ENCODE measurements at regions not wholly inside any gene's neighbourhood (a gene's known extent, or its start where the extent isn't known, plus 50 kb on each side); places are given as distances from the start of the nearest gene placed in this dataset.

DNA sequence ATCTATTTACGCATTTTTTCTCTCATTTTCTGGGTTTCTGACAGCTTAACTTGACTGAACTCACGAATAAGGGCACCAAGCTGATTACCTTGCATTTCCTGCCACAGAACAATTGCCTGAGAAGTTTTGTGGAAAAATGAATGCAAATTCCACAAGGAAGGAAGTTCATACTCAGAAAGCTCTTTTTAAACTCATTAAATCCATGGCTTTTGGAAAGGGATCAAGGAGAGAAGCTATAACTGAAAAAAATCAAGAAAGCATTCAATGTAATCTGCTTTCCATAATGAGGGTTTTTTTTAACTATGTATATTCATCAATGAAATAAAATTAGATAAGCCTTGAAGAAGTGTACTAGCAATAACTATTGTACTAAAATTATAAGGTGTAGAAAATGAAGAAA lies 252.5 kb downstream of the GPM6A start:
- Histone ChIP-seq H3K36me3 (ENCODE audit: control insufficient read depth in 1 of 2, insufficient read depth in 2 of 2, low read length in 2 of 2) (no peaks in the 10 kb centered on the region), H3K4me3 (replicated peaks in 1 of 2; ENCODE audit: low read depth in 1 of 2, low read length in 2 of 2) (no peak overlapping the region), H2AFZ (ENCODE audit: low read depth, low read length, poor library complexity, severe bottlenecking) (no peak overlapping the region), H3K4me2 (ENCODE audit: low read length) (no peak overlapping the region), H3K27me3 (ENCODE audit: insufficient read depth, low read length) (no peaks in the 10 kb centered on the region), H3K9me3 (ENCODE audit: control insufficient read depth in 1 of 2, insufficient read depth in 1 of 2, low read depth in 1 of 2, low read length in 2 of 2) (no peaks in the 10 kb centered on the region), H3K4me1 (ENCODE audit: control insufficient read depth in 1 of 2, insufficient read depth in 2 of 2, low read length in 2 of 2) (no peaks in the 10 kb centered on the region), H3K27ac (ENCODE audit: low read depth, low read length) (no peak overlapping the region), H3K9ac (ENCODE audit: low read length) (no peak overlapping the region), H3K79me2 (ENCODE audit: insufficient read depth, low read length) (no peaks in the 10 kb centered on the region), H3K9me2 (ENCODE audit: insufficient read depth) (no peaks in the 10 kb centered on the region), H4K20me1 (ENCODE audit: insufficient read depth) (no peaks in the 10 kb centered on the region)
- CTCF ChIA-PET, result interaction anchor here (1.1 kb wide), 1 partner anchor 476 kb away, joined by 3 read pairs; no protein-coding TSS in a partner anchor
- intact Hi-C loops (cut with micrococcal nuclease), result no loop called here
- DNase-seq (ENCODE audit: low read depth, low spot score) (no peak), ATAC-seq (no peak)
- BruUV-seq (replicated peaks), result no TSS peak
- POLR2A ChIA-PET, result no interaction called here
- RAD21 ChIA-PET (ENCODE audit: low non-redundant PET in 1 of 2, low total read pairs in 2 of 2, uncharacterized antibody in 2 of 2, unreplicated experiment in 2 of 2), result no interaction called here
- TF ChIP-seq SRF (IDR thresholded peaks at IDR 0.05; ENCODE audit: low read depth) (no peak), FOSL1 (IDR thresholded peaks at IDR 0.05; ENCODE audit: low read depth) (no peak), SP1 (IDR thresholded peaks at IDR 0.05; ENCODE audit: low read depth) (no peak)

DNA sequence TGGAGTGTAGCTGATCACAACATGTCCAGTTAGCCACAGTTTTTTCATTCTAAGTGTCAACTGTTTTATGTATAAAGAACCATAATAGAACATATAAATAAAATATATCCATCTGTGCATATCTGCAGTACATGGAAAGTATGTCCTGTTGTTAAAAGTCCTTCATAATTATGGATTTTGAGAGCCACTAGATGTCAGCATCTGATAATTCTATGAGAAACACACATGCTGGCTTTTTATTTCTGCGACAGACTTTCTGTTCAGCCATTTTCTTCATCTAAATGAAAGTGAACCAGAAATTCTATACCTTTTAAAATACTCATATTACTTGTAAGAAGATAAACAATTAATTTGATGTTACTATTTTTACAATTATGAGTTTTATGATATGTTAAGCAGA lies 251.5 kb downstream of the GPM6A start:
- Histone ChIP-seq H3K79me2 (ENCODE audit: insufficient read depth, low read length) (no peaks in the 10 kb centered on the region), H3K4me1 (ENCODE audit: control insufficient read depth in 1 of 2, insufficient read depth in 2 of 2, low read length in 2 of 2) (no peaks in the 10 kb centered on the region), H3K9me2 (ENCODE audit: insufficient read depth) (no peaks in the 10 kb centered on the region), H3K4me2 (ENCODE audit: low read length) (no peak overlapping the region), H3K36me3 (ENCODE audit: control insufficient read depth in 1 of 2, insufficient read depth in 2 of 2, low read length in 2 of 2) (no peaks in the 10 kb centered on the region), H4K20me1 (ENCODE audit: insufficient read depth) (no peaks in the 10 kb centered on the region), H3K27me3 (ENCODE audit: insufficient read depth, low read length) (no peaks in the 10 kb centered on the region), H3K4me3 (replicated peaks in 1 of 2; ENCODE audit: low read depth in 1 of 2, low read length in 2 of 2) (no peak overlapping the region), H3K27ac (ENCODE audit: low read depth, low read length) (no peak overlapping the region), H3K9ac (ENCODE audit: low read length) (no peak overlapping the region), H3K9me3 (ENCODE audit: control insufficient read depth in 1 of 2, insufficient read depth in 1 of 2, low read depth in 1 of 2, low read length in 2 of 2) (no peaks in the 10 kb centered on the region), H2AFZ (ENCODE audit: low read depth, low read length, poor library complexity, severe bottlenecking) (no peak overlapping the region)
- ChIA-PET RAD21 (ENCODE audit: low non-redundant PET in 1 of 2, low total read pairs in 2 of 2, uncharacterized antibody in 2 of 2, unreplicated experiment in 2 of 2) (no interaction called here), CTCF (interaction anchor here (1.1 kb wide), 1 partner anchor 475 kb away, joined by 3 read pairs; no protein-coding TSS in a partner anchor), POLR2A (no interaction called here)
- TF ChIP-seq ELF1 (IDR thresholded peaks at IDR 0.05; ENCODE audit: borderline replicate concordance, low read depth), result no peak
- TF ChIP-seq, protein P1, sequence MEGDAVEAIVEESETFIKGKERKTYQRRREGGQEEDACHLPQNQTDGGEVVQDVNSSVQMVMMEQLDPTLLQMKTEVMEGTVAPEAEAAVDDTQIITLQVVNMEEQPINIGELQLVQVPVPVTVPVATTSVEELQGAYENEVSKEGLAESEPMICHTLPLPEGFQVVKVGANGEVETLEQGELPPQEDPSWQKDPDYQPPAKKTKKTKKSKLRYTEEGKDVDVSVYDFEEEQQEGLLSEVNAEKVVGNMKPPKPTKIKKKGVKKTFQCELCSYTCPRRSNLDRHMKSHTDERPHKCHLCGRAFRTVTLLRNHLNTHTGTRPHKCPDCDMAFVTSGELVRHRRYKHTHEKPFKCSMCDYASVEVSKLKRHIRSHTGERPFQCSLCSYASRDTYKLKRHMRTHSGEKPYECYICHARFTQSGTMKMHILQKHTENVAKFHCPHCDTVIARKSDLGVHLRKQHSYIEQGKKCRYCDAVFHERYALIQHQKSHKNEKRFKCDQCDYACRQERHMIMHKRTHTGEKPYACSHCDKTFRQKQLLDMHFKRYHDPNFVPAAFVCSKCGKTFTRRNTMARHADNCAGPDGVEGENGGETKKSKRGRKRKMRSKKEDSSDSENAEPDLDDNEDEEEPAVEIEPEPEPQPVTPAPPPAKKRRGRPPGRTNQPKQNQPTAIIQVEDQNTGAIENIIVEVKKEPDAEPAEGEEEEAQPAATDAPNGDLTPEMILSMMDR (IDR thresholded peaks at IDR 0.05 in 2 of 3, conservative IDR thresholded peaks at IDR 0.05 in 1 of 3; ENCODE audit: borderline replicate concordance in 1 of 3, insufficient read depth in 1 of 3, low read depth in 2 of 3, low read length in 2 of 3), result peak; percentile 14 to 62 (median 47); a peak in 3 of 6 replicates
- no peak for TF ChIP-seq CEBPB (IDR thresholded peaks at IDR 0.05; ENCODE audit: low read depth)
- TF ChIP-seq POLR2A (IDR thresholded peaks at IDR 0.05; ENCODE audit: borderline replicate concordance, extremely low read depth, insufficient read depth, insufficient read length), result no peak
- peak; percentile 83 for TF ChIP-seq RAD21 (IDR thresholded peaks at IDR 0.05; ENCODE audit: low read depth)
- TF ChIP-seq ZNF274 (IDR thresholded peaks at IDR 0.05; ENCODE audit: low read depth, low read length), result no peak
- TF ChIP-seq EGR1 (IDR thresholded peaks at IDR 0.05; ENCODE audit: low read depth), result no peak
- no peak for TF ChIP-seq EZH2 (IDR thresholded peaks at IDR 0.05)
- TF ChIP-seq CBX3 (IDR thresholded peaks at IDR 0.05; ENCODE audit: low read depth), result no peak
- TF ChIP-seq, protein P2, sequence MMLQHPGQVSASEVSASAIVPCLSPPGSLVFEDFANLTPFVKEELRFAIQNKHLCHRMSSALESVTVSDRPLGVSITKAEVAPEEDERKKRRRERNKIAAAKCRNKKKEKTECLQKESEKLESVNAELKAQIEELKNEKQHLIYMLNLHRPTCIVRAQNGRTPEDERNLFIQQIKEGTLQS (IDR thresholded peaks at IDR 0.05), result no peak
- TF ChIP-seq EZH2phosphoT487 (IDR thresholded peaks at IDR 0.05; ENCODE audit: borderline replicate concordance), result no peak
- no peak for TF ChIP-seq POLR2AphosphoS5 (IDR thresholded peaks at IDR 0.05; ENCODE audit: low read depth, low read length)
- no peak for TF ChIP-seq YY1 (IDR thresholded peaks at IDR 0.05; ENCODE audit: extremely low read depth, insufficient replicate concordance, low read depth, low read length)
- TF ChIP-seq, protein P3, sequence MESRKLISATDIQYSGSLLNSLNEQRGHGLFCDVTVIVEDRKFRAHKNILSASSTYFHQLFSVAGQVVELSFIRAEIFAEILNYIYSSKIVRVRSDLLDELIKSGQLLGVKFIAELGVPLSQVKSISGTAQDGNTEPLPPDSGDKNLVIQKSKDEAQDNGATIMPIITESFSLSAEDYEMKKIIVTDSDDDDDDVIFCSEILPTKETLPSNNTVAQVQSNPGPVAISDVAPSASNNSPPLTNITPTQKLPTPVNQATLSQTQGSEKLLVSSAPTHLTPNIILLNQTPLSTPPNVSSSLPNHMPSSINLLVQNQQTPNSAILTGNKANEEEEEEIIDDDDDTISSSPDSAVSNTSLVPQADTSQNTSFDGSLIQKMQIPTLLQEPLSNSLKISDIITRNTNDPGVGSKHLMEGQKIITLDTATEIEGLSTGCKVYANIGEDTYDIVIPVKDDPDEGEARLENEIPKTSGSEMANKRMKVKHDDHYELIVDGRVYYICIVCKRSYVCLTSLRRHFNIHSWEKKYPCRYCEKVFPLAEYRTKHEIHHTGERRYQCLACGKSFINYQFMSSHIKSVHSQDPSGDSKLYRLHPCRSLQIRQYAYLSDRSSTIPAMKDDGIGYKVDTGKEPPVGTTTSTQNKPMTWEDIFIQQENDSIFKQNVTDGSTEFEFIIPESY (IDR thresholded peaks at IDR 0.05; ENCODE audit: extremely low read depth, insufficient replicate concordance, low read length), result no peak
- TF ChIP-seq SIN3A (IDR thresholded peaks at IDR 0.05; ENCODE audit: low read depth), result no peak
- TF ChIP-seq, protein P4, sequence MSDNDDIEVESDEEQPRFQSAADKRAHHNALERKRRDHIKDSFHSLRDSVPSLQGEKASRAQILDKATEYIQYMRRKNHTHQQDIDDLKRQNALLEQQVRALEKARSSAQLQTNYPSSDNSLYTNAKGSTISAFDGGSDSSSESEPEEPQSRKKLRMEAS (IDR thresholded peaks at IDR 0.05), result no peak
- no peak for TF ChIP-seq ZFX (IDR thresholded peaks at IDR 0.05)
- intact Hi-C loops (cut with micrococcal nuclease), result loop anchor here (1.0 to 10.0 kb wide), 5 partner anchors 332 to 780 kb away; no protein-coding TSS in a partner anchor
- DNase-seq (ENCODE audit: low read depth, low spot score) (peak; percentile 32), ATAC-seq (peak; percentile 69)
- no TSS peak for BruUV-seq (replicated peaks)
